ENCODE measurements at regions not wholly inside any gene's neighbourhood (a gene's known extent, or its start where the extent isn't known, plus 50 kb on each side); places are given as distances from the start of the nearest gene placed in this dataset.

DNA sequence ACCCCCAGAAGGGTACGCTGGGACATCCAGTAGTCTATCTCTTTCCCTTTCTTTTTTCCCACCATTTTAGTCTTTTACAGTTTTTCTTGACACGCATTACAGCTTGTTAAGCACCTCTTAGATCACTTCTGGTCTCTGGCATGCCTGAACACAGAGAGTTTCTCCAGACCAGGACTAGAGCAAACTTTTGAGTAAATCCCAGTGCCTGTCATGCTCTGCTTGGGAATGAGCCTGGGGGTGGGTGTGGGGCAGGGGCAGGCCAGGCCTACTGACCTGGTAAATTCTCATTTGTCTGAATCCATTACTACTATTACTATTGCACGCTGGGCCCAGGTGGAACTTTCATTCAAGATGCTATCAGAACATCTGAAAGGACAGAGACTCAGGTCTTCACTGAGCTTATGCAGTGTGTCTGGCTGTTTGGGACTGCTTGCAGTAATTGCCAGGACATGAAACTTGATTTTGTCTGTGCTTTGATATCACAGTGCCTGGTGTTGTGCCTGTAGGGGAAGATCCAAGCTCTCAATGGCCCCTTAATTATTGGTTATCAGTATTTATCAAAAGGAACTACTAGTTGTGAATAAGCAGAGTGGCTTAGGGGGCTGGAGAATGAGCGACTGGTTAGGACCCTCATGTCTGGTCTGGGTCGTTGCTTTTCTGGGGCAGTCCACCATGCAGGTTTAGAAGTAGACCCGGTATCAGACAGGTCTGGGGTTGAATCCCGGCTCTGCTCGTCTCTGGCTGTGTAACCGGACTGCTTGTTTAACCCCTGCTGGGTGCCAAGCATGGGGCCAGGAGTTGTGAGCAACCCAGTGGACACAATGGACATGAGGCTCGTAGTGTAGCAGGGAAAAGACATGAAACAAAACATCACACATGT, 196.1 kb upstream of the TLE3 start:
- DNase-seq, result no peak

DNA sequence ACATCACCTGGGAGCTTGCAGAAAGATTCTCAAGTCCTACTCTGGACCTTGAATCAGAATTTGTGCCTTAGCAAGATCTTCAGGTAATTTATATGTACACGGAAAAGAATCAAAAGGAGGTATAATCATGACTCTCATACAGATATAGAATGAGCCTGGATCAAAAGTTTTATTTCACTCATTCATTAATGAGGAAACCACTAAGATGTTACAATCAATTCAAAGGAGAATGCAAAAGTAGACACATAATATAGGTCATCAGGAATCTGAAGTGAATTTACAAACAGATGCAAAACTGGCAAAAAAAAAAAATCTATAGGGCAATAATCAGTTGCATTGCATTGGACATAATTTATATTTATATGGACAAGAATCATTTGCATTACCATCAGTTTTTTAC, 195.4 kb upstream of the TLE3 start:
- no peak for DNase-seq

DNA sequence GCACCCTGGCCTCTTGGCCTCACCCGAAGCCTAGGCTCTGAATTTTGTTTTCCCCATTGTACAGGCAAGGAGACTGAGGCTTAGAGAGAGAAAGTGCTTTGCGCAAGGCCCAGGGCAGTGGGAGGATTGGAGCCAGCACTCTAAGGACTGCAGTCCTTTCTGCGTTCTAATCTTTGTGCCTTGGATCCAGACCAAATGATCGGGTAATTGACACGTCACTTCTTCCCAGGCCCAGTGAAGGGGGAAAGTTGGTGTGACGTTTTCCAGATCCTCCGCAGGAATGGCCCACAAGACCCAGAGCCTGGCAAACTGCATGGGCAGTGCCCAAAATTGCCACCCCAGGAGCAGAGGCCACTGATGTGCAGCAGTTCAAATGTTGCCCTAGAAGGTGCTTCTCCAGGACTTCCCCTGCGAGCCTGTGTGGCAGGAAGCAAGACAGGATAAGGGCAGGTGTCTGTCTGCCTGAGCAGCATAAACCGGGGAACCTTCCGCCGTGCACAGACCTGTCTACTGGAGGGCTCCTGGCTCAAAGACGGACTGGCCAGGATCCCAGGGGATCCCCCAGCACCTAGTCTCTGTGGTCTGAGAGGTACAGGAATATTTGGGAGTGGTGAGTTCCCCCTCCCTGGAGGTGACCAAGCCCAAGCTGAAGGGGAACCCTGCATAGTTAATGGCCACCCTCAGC, 194.5 kb upstream of the TLE3 start:
- DNase-seq, result no peak

DNA sequence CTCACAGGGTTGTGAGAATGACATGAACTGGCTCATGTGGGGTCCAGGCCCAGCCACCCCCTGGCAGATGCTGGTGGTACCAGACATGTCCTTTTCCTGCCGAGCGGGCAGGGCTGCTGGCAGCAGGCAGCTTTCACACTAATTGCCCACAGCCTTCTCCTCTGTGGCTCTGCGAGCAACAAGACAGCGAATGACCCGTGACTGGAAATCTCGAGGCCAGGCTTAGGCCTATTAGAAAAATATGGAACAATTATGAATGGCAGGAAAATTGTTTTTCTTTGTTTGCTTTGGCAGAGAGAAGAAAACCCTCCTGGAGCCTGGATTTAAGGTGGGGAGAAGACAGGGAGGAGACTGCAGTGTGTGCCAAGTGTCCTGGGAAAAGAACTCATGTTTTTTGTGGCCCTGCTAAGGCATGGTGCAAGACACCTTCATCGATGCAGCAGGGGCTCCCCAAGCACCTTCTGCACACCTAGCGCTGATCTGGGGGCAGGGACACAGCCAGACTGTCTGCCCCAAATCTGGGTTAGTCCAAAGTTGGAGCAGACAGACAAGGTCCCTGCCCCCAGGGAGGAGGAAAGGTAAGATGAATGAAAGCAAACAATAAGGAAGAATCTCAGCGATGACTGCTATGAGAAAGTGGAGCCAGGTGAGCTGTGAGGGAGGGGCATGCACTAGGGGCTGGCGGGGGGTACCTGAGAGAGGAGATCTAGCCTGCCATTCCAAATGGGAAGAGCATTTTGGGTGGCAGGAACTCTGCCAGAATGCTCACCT, 193.8 kb upstream of the TLE3 start:
- DNase-seq, result no peak

DNA sequence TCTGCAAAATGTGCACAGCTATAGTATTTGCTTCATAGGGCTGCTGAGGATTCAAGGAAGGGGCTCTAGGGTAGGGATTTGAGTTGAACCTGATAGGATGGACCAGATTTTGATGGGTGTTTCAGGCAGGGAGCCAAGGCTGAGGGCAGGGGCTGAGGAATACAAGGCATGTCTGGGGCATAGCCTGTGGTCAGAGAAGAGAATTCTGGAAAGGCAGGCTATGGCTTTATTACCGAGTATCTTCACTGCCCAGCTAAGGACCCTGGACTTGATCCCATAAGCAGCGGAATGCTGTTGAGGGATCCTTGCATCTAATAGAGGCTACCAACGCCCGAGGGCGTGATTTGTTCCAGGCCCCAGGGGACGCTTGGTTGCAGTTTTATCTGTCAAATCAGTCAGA, 193.0 kb upstream of the TLE3 start:
- DNase-seq, result no peak

DNA sequence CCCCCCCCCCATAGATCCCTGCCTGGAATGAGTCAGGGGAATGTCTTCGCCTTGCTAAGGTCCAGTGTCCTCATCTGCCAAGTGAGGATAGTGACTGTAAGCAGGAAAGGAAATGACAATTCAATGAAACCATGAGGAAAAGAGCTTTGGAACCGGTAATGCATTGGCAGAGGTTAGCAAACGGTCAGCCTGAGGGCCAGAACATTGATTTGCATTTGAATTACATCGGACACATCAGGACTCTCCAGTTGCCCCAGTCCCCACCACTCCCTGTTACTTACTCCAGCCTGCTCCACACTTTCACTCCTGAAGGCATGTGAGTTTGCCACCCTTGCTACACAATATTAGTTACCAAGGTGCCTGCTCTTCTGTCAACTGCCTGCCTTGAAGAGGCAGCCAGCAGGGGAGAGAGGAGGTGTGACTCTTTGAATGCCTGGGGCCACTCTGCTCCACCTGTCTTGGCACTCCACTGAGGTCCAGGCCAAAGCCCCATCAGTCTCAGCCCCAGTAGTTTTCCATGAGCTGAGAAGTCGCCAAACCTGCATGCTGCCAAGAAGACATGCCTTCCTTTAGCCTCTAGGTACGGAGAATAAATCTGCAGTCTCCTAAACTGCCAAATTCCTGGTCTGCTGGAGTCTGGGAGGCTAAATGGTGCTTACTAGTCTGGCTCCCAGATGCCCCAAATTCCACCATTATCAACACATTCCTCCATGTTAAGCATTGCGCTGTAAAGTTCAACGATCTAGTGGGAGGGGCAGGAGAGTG, 191.7 kb upstream of the TLE3 start:
- no peak for DNase-seq

DNA sequence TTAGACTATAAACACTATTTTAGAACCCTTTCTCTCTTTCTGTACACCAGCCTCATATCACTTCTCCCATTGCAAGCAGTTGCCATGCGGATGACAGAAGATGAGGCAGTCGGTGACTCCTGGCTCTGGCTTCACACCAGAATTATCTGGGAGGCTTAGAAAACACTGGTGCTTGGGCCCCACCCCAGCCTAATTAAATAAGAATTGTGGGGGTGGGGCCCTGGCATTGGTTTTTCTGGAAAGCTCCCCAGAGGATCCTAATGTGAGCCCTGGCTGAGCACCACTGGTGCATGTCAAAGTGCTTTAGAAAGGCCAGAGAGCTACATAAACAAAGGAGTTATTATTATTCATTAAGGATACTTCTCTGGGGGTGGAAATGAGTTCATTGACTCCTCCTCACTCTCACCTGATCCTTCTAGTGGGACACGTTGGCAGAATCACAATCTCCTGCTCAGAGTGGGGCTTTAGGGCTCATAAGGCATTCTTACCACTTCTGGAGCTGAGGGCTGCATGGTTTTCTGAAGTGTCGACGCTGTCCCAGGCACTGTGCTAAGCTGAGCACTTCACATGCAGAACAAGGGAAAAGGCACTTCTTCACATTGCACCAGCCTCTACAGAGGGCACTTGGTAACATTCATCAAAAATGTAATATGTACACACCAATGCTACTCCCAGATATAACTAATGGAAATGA, 188.5 kb upstream of the TLE3 start:
- no peak for DNase-seq

DNA sequence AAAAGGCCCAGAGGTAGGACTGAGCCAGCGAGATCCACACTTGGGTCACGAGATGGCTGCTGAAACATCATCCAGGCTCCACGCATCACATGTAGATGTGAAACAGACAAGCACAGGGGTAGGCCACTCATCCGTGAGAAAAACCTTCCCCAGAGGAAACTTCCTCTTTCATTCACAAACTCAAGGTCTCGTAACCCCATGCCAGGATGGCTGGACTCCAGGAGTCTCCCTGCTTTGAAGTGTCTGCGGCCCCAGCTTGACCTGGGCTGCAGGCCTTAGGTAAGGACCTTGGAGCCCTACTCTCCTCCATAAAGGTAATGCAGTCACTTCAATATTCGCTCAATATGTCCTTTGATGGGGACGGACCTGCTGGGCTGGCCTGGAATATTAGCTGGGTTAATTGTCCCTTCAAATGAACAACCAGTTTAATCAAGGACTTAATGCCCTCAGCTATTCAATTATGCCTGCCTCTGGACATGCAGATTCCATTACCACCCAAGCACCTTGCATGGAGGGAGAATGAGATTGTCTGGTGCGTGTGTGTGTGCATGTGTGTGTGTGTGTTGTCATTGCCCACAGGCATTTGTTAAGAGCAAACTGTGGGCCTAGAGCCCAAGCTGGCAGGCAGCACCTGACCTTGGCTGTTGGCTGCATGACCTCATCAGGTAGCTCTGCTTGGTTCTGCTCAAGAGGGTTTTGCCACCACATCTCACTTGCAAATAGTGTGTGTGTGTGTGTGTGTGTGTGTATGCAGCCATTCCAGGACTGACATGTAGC, 186.9 kb upstream of the TLE3 start:
- DNase-seq, result no peak

DNA sequence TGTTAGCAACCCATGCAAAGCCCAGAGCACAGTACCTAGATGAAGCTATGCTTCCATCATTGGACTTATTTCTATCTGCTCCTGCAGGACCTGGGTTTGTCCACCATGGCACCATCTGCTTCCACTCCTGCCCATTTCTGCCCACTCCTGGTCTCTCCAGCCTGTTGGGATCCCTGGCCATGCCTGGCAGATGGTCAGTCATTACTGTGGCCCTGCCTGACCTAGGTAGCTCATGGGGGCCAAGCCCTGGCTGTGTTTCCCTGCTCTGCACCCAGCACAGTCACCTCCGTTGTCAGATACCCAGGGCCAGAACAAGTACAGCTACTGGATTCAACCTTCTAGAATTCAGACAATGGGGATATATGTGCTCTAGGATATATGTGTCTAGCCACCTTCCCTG, 185.8 kb upstream of the TLE3 start:
- no peak for DNase-seq

DNA sequence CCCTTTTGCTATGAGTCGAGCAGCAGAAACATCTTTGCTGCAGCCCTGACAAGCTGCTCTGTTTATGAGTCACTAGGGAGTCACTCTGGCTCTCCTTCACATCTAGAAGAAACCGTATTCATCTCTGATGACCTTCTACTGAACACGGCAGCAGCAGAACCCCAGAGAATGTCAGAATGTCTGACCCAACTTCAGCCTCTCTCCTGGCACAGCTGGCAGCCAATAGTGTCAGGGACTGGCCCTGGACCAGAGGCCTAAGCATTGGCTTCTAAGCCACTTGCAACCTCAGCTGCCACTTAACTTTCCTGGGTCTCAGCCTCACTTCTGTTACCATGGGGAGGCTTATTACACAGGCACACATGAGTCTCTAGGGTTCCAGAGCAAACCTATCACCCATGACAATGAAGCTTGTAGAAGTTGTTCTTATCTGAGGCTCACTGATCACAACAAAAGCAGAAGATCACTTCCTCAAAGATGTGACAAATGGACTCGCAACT, 184.1 kb upstream of the TLE3 start:
- DNase-seq, result peak; percentile 43

DNA sequence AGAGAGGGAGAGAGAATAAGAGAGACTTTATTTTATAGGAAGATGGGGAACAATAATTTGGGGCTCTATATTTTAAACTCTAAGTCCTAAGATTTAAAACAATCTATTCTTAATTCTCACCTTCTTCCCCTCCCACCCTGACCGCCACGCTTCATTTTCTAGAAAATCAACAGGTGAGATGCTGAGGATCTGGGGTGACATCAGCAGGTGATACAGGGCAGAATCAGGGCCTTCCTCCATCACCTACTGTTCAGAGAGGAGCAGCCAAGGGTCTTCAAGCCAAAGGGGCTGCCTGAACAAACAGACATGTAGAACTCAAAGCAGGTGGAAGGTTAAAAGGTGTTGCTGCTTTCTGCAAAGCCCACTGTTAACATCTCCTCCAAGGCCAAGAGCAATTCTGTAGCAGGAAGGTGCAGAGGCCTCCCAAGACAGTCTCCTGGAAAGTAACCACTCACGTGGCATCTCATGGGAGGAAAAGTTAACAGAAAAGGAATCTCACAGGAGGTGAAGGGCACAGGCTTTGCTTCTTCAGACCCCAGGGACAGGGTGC, 183.6 kb upstream of the TLE3 start:
- no peak for DNase-seq

DNA sequence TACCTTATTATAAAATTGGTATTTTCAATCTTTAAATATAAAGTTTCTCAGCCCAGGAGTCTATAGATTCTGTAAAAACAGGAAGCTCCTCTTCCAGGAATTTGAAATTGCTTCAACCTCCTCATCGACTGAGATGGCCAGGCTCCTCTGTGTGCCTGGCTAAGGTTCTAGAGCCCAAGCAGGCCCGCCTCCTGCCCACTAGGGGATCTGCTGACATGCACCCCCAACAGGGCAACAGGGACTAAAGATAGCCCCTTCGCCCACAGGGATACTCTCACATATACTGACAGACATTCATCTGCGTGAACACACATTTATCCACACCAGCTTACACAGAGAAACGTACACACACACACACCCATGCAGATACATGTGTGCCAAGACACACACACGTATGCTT, 183.1 kb upstream of the TLE3 start:
- no peak for DNase-seq

DNA sequence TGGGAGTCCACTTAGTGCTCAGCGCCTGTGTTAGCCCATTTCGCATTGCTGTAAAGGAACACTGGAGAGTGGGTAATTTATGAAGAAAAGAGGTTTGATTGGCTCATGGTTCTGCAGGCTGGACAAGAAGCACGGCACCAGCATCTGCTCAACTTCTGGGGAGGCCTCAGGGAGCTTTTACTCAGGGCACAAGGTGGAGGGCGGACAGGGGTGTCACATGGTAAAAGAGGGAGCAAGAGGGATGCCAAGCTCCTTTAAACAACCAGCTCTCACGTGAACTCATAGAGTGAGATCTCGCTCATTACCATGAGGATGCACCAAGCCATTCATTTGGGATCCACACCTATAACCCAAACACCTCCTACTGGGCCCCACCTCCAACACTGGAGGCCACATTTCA, 181.4 kb upstream of the TLE3 start:
- no peak for DNase-seq

DNA sequence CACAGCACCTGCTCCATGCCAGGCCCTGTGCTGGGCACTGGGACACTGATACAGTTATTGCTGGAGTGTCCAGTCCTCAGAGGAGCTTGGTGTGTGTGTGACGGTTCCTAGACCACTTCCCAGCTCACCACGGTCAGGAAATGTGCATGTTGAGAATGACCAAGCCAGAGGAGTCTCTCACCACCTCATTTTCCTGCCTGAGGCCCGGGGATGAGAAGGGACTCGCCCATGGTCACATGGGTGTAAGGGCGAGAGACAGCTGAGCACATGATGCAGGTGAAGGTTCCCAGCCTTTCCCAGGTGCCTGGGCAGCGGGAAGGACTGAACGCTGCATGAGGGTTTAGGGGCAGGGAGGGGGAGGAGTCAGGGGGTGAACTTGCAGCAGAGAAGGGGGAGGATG, 180.9 kb upstream of the TLE3 start:
- DNase-seq, result no peak

DNA sequence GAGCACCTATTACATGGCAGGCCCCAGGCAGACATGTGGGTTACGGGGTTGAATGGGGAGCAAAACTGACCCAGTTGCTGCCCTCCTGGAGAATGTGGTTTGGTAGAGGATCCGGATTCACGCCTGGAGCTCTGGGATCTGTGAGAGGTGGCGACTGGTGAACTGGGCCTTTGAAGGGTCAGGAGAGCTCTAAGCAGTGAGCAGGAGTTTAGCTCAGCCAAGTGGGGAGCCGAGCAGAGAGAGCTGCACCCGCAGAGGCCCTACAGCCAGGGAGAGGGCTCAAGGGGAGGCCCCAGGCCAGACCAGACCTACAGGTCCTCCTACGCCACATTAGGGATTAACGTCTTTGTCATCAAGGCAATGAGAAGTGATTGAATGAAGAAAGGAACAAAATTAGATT, 179.8 kb upstream of the TLE3 start:
- no peak for DNase-seq

DNA sequence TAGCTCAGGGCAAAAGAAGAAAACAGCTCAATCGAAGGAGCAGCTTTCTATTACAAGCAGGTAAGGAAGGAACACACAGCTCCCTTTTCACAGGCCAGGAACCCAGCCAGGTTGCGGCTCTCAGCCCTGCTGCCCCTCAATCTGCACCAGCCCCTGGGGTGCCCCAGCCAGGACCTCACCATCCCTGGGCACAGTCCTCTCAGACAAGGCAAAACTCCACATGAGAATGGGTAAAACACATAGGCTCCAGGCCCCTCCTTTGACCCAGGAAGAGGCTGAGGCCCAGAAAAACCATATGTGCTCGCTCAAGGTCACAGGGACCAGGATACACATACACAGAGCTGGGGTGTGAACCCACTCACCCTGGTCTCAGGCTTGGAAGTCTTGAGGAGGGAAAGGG, 178.7 kb upstream of the TLE3 start:
- no peak for DNase-seq

DNA sequence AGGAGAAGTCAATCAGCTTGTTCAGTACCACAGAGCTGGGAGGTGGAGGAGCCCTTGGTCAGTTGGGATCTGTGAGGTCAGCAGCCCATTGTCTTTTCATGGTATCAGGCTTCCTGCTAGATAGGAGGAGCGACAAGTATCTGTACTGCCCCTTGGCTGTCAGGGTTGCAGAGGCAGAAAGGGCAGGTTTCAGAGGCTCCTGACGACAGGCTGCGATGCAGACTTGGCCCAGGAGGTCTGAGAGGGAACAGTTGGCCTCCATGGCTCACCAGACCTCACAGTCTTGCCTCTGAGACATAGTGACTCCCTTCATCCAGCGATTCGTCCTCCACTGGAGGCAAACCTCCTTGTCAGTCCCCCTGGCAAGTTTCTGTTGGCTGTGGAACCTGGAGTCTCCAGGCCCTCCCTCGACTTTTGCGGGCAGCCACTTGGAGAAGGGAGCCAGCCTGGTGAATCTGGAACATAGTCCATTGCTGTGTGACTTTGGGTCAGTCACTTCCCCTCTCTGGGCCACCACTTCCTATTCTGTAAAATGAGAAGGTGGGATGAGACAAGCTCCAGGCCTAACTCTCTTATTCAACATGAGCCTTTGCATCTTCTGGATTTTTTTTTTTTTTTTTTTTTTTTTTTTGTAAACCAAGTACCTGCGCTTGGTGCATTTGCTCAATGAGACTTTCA, 177.9 kb upstream of the TLE3 start:
- no peak for DNase-seq

DNA sequence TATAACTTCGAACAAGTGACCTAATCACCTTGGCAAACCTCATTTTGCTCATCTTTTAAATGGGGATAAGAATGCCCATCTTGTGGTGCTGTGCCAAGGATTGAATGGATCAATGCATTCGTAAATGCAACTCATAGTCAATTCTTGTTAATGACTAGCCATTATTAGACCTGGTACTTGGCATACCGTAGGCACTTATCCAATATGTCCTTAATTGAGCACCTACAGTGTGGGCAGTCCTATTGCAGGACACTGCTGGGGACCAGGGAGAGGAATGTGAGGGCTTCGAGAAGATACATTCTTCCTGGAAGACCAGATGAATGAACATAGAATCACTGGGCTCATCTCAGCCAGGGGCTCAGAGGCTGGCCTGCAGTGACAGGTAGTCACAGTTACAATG, 177.2 kb upstream of the TLE3 start:
- DNase-seq, result no peak

DNA sequence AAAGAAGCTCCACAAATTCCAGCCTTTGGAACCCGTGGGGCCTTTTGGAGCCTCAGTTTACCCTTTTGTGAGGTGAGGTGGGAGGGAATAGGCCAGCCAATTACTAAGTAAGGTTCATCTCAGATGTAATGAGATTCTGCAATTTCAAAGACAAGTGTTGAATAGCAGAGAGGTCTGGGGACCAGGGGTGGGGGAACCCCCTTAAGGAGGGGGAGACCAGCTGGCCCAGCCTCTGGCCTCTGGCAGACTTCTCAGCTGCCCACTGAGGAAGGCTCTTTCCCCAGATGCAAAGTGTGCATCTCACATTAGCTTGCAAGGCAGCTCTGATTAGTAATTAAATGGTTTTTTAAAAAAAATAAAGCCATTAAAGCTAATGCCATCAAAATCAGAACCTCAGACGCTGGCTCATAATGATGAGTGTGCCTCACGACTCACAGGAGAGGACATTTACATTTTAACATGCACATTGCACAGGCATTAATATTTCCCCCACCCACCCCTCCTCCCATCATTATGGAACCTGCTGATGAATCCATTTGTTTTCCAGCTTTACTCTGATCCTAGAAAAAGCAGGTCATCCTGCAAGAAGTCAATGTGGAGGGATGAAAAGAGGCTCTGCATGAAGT, 176.7 kb upstream of the TLE3 start:
- DNase-seq, result no peak

DNA sequence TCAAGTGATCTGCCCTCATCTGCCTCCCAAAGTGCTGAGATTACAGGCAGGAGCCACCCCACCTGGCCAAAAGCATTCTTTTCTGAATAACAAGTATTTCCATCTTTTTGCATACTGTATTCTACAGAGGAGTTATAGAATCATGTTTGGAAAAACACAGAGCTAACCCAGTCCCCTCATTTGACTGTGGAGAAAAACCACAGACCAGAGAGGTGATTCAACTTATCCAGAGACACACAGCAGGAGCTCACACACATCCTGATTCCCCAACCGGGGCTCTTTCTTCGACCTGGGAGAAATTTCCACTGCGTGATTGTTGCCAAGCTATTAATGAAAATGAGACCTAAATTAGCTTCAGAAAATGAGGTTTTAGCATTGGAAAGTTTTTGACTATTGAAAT, 176.1 kb upstream of the TLE3 start:
- DNase-seq, result no peak

Data from stimulated activated CD4-positive, alpha-beta T cell treated with anti-CD3 and anti-CD28 coated beads, Interleukin-1b, Interleukin-23, amount 100 ng/mL, for 48 hours (primary cell).